Coronary artery (tissue), 2 donors: ENCODE measurements at regions not wholly inside any gene's neighbourhood (a gene's known extent, or its start where the extent isn't known, plus 50 kb on each side); places are given as distances from the start of the nearest gene placed in this dataset.
"Not testable (repeated sequence)": the region's sequence is repeated elsewhere in the genome, so short reads cannot be mapped to it uniquely, and the experiment has no call there.

ENCODE experiments used
- DNase-seq: peaks from one replicate; pipeline ENCODE4 v3.0.0-alpha.2; 2017; ENCODE audit warnings: low spot score
- H3K27ac ChIP-seq, 2 donors: fragments of 200-600 bp; sonication (generic); one replicate each; pipeline ENCODE4 v1.5.1; 2016 to 2019
- H3K4me3 ChIP-seq: fragments of 200-600 bp; sonication (generic); 2 replicates; pipeline ENCODE4 v1.5.1; 2016; ENCODE audit warnings: mild to moderate bottlenecking, moderate library complexity
- TF ChIP-seq, protein P1 (sequence below): fragments of 200-600 bp; sonication (generic); IDR thresholded peaks from one replicate; pipeline ENCODE4 v1.5.1; 2019; ENCODE audit warnings: antibody characterized with exemption

DNA sequence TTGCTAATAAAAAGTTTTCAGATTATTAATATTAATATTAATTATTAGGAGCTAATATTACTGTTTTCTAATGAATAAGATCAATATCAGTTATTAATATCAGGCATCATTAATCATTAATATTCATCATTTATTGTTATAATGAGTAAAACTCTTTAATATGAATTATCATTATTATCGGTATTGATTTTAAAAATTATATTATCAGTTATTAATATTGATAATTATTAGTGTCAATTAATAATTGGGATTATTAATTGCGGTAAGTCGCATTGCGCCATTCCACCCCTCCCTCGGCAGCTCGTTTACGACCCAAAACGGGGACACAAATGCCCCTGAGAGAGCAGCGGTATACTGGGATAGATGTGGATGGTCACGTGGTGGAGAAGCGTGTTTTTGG is 70.4 kb upstream of the HMX1 start:
- not testable (repeated sequence) for H3K27ac ChIP-seq, H3K4me3 ChIP-seq, DNase-seq

- not testable (repeated sequence) for H3K27ac ChIP-seq
Observed at GRCh38 chr4:8941492-8941805, 69.8 kb upstream of the HMX1 start.

GRCh38 chr4:8940792-8941491 is 69.3 kb upstream of the HMX1 start:
- Histone ChIP-seq H3K27ac (no peak overlapping the region), H3K4me3 (no peak overlapping the region)
- no peak for DNase-seq
- TF ChIP-seq, protein P1, sequence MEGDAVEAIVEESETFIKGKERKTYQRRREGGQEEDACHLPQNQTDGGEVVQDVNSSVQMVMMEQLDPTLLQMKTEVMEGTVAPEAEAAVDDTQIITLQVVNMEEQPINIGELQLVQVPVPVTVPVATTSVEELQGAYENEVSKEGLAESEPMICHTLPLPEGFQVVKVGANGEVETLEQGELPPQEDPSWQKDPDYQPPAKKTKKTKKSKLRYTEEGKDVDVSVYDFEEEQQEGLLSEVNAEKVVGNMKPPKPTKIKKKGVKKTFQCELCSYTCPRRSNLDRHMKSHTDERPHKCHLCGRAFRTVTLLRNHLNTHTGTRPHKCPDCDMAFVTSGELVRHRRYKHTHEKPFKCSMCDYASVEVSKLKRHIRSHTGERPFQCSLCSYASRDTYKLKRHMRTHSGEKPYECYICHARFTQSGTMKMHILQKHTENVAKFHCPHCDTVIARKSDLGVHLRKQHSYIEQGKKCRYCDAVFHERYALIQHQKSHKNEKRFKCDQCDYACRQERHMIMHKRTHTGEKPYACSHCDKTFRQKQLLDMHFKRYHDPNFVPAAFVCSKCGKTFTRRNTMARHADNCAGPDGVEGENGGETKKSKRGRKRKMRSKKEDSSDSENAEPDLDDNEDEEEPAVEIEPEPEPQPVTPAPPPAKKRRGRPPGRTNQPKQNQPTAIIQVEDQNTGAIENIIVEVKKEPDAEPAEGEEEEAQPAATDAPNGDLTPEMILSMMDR = no peak

More at GRCh38 chr4:8941492-8941805, 69.8 kb upstream of the HMX1 start:
- not testable (repeated sequence) for H3K4me3 ChIP-seq, DNase-seq

DNA sequence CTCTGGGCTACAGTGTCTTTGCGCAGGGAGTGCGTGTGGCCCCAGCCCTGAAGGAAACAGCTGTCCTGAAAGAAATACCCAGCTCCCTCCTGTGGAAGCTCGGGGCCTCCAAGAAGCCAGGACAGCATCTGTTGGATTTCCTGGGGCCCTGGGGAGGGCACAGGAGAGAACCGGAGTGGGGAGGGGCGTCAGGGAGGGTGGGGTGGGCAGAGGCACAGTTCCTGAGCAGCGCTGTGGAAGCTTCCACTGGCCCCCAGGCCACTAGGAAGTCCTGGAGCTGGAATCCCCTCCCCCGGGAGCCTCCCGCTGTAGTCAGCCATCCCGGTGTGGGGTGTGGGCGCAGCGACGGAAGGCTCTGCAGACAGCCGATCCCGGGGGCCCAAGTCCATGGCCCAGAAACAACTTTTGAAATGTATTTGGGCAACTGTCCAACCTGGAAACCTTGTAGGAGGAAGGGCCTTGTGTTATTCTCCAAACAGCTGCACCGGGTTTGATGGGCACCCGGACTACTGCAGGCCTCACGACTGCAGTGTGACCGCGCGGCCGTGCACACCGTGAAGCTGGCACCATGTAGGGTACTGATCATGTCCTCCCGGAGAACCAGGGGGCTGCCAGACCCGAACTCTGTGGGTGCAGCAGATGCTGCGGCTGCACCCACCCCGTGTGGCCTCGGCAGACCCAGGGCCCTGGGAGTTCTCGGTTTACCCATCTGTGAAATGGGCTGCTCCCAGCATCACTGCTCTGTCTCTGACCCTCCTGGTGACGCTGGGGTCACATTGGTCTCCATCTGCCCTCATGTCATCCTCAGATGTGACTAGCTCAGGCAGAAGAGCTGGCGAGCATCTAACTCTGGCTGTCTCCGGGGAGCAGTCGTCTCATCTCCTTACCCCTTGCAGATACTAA is 68.5 kb upstream of the HMX1 start:
- H3K4me3 ChIP-seq = no peak overlapping the region
- H3K27ac ChIP-seq = no peak overlapping the region
- no peak for DNase-seq
- TF ChIP-seq, protein P1 = no peak

DNA sequence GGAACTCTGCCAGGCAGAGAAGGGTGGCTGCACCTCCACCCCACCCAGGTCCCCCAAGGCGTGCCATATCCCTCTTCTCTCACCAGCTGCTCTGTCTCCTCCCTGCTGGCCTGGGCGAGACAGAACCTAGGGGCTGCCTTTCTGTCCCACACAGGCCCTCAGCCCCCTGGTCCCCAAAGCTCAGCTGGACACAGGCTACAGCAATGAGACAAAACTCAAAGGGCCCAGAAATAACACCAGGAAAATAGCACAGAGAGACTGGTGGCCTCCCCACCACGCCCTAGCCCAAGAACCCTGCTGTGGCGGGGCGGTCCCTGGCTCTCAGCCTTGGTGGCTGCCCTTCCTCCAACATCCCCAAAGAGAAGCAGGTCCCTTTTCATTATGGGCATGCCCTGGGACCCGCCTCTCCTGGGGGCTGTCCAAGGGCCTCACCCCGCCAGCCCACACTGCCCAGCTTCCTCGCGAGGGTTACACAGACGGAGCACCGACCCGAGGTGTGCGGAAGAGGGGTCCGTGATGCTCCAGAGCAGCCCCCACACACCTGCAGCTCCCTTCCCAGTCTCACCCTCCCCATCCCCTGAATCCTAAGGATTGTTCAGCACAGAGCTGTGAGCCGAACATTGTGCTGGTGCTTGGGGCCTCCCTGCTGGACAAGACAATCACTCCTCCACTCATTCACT is 67.7 kb upstream of the HMX1 start:
- no peak for DNase-seq
- TF ChIP-seq, protein P1 = no peak
- no peak overlapping the region for H3K27ac ChIP-seq
- no peak overlapping the region for H3K4me3 ChIP-seq

DNA sequence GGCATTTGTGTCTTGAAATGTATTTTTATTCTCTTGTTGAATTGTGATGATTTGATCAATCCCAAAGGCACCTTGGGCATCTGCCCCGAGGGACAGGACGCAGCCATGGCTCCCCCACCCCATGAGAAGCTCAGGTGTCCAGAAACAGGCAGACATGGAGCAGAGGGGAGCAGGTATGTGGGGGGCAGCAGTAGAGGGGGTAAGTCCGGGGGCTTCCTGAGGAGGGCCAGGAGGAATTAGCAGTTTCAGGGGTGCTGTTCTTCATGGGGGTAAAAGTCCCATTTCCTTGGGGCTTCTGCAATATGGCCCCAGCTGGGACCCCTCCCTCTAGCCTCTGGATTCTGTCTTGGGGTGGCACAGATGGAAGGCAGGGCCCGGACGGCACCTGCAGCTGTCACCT is 67.0 kb upstream of the HMX1 start:
- no peak for DNase-seq
- TF ChIP-seq, protein P1 = no peak
- Histone ChIP-seq H3K4me3 (no peak overlapping the region), H3K27ac (no peak overlapping the region)

DNA sequence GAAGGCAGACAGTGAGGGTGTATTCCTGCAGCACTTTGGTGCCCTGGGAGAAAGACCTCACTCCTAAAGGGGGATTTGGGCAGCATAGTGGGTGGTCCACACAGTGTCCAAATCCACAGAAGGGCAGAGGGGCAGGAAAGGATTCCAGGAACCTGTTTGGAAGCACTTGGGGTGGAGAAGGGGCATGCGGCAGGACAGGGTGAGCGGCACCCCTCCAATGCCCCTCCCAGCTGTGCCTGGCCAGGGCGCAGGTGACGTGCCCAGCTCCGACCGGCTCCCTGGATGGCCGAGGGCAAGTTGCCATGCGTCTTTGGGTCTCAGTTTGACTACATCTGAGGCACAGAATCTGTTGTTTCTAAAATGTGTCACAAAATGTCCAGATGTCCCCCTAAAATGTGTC is 66.5 kb upstream of the HMX1 start:
- TF ChIP-seq, protein P1 = no peak
- H3K4me3 ChIP-seq = no peak overlapping the region
- DNase-seq = no peak
- no peak overlapping the region for H3K27ac ChIP-seq

DNA sequence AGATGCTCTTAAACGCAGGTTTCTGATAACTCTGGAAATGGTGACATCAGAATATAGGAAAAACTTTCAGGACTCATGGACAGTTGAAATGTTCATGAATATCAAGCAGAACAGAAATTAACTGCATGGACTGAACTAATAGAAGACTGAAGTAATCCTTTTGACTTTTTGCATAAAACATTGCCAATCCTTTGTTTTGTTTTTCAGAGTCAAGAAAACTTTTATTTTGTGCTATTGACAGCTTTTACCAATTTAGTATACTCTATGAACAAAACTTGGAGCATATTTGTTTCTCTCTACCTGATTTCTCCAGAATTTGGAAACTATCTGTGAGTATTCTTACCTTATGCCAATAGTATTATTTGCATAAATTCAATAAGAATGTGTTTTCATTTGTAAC is 61.2 kb upstream of the HMX1 start:
- DNase-seq = no peak
- Histone ChIP-seq H3K27ac (no peak overlapping the region), H3K4me3 (no peak overlapping the region)
- TF ChIP-seq, protein P1 = no peak
